ENCODE measurements at regions not wholly inside any gene's neighbourhood (a gene's known extent, or its start where the extent isn't known, plus 50 kb on each side); places are given as distances from the start of the nearest gene placed in this dataset.

GRCh38 chr9:13762209-13762608, 482.7 kb upstream of the MPDZ start:
- FAIRE-seq (no peak), DNase-seq (ENCODE audit: low read depth, low spot score) (no peak)
- Histone ChIP-seq H3K9me3 (replicated peaks; ENCODE audit: control insufficient read depth, insufficient read depth, low read length) (no peaks in the 10 kb centered on the region), H4K20me1 (replicated peaks; ENCODE audit: control insufficient read depth, extremely low read depth, insufficient read depth, low read length) (no peaks in the 10 kb centered on the region), H3K4me1 (ENCODE audit: control insufficient read depth, extremely low read depth, insufficient read depth, low read length) (no peaks in the 10 kb centered on the region), H3K9me1 (replicated peaks; ENCODE audit: control insufficient read depth, extremely low read depth, insufficient read depth, low read length) (no peaks in the 10 kb centered on the region), H2AFZ (ENCODE audit: low read depth, low read length) (no peak overlapping the region), H3K27me3 (ENCODE audit: control insufficient read depth in 2 of 2, insufficient read depth in 2 of 2, low read length in 2 of 2) (no peaks in the 10 kb centered on the region), H3K9ac (replicated peaks; ENCODE audit: extremely low read depth, insufficient read depth, low read length) (no peak overlapping the region), H3K36me3 (ENCODE audit: control insufficient read depth in 2 of 2, extremely low read depth in 1 of 2, insufficient read depth in 2 of 2, low read length in 2 of 2) (no peaks in the 10 kb centered on the region), H3K4me3 (replicated peaks in 1 of 3; ENCODE audit: insufficient read depth in 1 of 3, low read depth in 1 of 3, low read length in 3 of 3) (no peak overlapping the region), H3K4me2 (ENCODE audit: insufficient read depth, low read length) (no peak overlapping the region), H3K79me2 (ENCODE audit: control insufficient read depth, insufficient read depth, low read length) (no peaks in the 10 kb centered on the region), H3K27ac (ENCODE audit: insufficient read depth, low read depth, low read length) (no peak overlapping the region)
- CTCF ChIA-PET = no interaction called here
- intact Hi-C loops (cut with micrococcal nuclease) (no loop called here), dilution Hi-C loops (cut with MboI; ENCODE audit: extremely low pct_ligation_motif_present, low sequenced_read_pairs) (no loop called here)
- TF ChIP-seq JUN (IDR thresholded peaks at IDR 0.05; ENCODE audit: borderline replicate concordance, insufficient read depth, insufficient read length, low read depth) (no peak), POLR2A (IDR thresholded peaks at IDR 0.05; ENCODE audit: low read depth, low read length) (no peak), GATA2 (IDR thresholded peaks at IDR 0.05; ENCODE audit: insufficient read depth, insufficient read length, low read depth, low read length) (no peak), POLR2AphosphoS5 (IDR thresholded peaks at IDR 0.05; ENCODE audit: insufficient read depth, low read depth, low read length) (no peak), FOS (IDR thresholded peaks at IDR 0.05; ENCODE audit: borderline replicate concordance, insufficient read depth, low read length) (no peak), EZH2 (IDR thresholded peaks at IDR 0.05; ENCODE audit: borderline replicate concordance, low read depth, low read length, severe bottlenecking) (no peak)
- TF ChIP-seq, protein P1, sequence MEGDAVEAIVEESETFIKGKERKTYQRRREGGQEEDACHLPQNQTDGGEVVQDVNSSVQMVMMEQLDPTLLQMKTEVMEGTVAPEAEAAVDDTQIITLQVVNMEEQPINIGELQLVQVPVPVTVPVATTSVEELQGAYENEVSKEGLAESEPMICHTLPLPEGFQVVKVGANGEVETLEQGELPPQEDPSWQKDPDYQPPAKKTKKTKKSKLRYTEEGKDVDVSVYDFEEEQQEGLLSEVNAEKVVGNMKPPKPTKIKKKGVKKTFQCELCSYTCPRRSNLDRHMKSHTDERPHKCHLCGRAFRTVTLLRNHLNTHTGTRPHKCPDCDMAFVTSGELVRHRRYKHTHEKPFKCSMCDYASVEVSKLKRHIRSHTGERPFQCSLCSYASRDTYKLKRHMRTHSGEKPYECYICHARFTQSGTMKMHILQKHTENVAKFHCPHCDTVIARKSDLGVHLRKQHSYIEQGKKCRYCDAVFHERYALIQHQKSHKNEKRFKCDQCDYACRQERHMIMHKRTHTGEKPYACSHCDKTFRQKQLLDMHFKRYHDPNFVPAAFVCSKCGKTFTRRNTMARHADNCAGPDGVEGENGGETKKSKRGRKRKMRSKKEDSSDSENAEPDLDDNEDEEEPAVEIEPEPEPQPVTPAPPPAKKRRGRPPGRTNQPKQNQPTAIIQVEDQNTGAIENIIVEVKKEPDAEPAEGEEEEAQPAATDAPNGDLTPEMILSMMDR (IDR thresholded peaks at IDR 0.05; ENCODE audit: extremely low read depth in 1 of 2, insufficient read depth in 1 of 2, low read depth in 1 of 2, low read length in 2 of 2) = no peak
- POLR2A ChIA-PET = no interaction called here
- no TSS peak for BruUV-seq (replicated peaks)

- Histone ChIP-seq H3K36me3 (ENCODE audit: control insufficient read depth in 2 of 2, extremely low read depth in 1 of 2, insufficient read depth in 2 of 2, low read length in 2 of 2) (no peaks in the 10 kb centered on the region), H3K9me3 (replicated peaks; ENCODE audit: control insufficient read depth, insufficient read depth, low read length) (no peaks in the 10 kb centered on the region), H3K9me1 (replicated peaks; ENCODE audit: control insufficient read depth, extremely low read depth, insufficient read depth, low read length) (no peaks in the 10 kb centered on the region), H3K4me2 (ENCODE audit: insufficient read depth, low read length) (no peak overlapping the region), H3K4me3 (replicated peaks in 1 of 3; ENCODE audit: insufficient read depth in 1 of 3, low read depth in 1 of 3, low read length in 3 of 3) (no peak overlapping the region), H3K27me3 (ENCODE audit: control insufficient read depth in 2 of 2, insufficient read depth in 2 of 2, low read length in 2 of 2) (no peaks in the 10 kb centered on the region), H3K9ac (replicated peaks; ENCODE audit: extremely low read depth, insufficient read depth, low read length) (no peak overlapping the region), H4K20me1 (replicated peaks; ENCODE audit: control insufficient read depth, extremely low read depth, insufficient read depth, low read length) (no peaks in the 10 kb centered on the region), H3K4me1 (ENCODE audit: control insufficient read depth, extremely low read depth, insufficient read depth, low read length) (no peaks in the 10 kb centered on the region), H2AFZ (ENCODE audit: low read depth, low read length) (no peak overlapping the region), H3K27ac (ENCODE audit: insufficient read depth, low read depth, low read length) (no peak overlapping the region), H3K79me2 (ENCODE audit: control insufficient read depth, insufficient read depth, low read length) (no peaks in the 10 kb centered on the region)
- CTCF ChIA-PET = no interaction called here
- FAIRE-seq (no peak), DNase-seq (ENCODE audit: low read depth, low spot score) (no peak)
- BruUV-seq (replicated peaks) = no TSS peak
- intact Hi-C loops (cut with micrococcal nuclease) (no loop called here), dilution Hi-C loops (cut with MboI; ENCODE audit: extremely low pct_ligation_motif_present, low sequenced_read_pairs) (no loop called here)
- POLR2A ChIA-PET = no interaction called here
- no peak for TF ChIP-seq EZH2 (IDR thresholded peaks at IDR 0.05; ENCODE audit: borderline replicate concordance, low read depth, low read length, severe bottlenecking)
- TF ChIP-seq, protein P1 (IDR thresholded peaks at IDR 0.05; ENCODE audit: extremely low read depth in 1 of 2, insufficient read depth in 1 of 2, low read depth in 1 of 2, low read length in 2 of 2) = no peak
- no peak for TF ChIP-seq FOS (IDR thresholded peaks at IDR 0.05; ENCODE audit: borderline replicate concordance, insufficient read depth, low read length)
- TF ChIP-seq GATA2 (IDR thresholded peaks at IDR 0.05; ENCODE audit: insufficient read depth, insufficient read length, low read depth, low read length) = no peak
- TF ChIP-seq MYC (IDR thresholded peaks at IDR 0.05; ENCODE audit: low read depth, low read length) = no peak
- no peak for TF ChIP-seq POLR2AphosphoS5 (IDR thresholded peaks at IDR 0.05; ENCODE audit: insufficient read depth, low read depth, low read length)
- no peak for TF ChIP-seq MAX (IDR thresholded peaks at IDR 0.05; ENCODE audit: insufficient read depth, insufficient read length)
- no peak for TF ChIP-seq POLR2A (IDR thresholded peaks at IDR 0.05; ENCODE audit: low read depth, low read length)
These were observed 480.1 kb upstream of the MPDZ start for GRCh38 chr9:13759551-13759950.

Data from endothelial cell of umbilical vein (primary cell).